Choroid plexus epithelial cell (primary cell): ENCODE measurements at regions not wholly inside any gene's neighbourhood (a gene's known extent, or its start where the extent isn't known, plus 50 kb on each side); places are given as distances from the start of the nearest gene placed in this dataset.

Source experiments
- DNase-seq: peaks from one replicate; pipeline ENCODE4 v3.0.0-alpha.2; 2010; ENCODE audit warnings: low read depth
- H3K4me3 ChIP-seq: 2 replicates; pipeline ENCODE4 v1.5.1; 2011; ENCODE audit warnings: low read depth, mild to moderate bottlenecking, control low read depth, low read length, moderate library complexity
- CTCF ChIP-seq: conservative IDR thresholded peaks from 2 replicates; pipeline ENCODE4 v1.5.1; 2011; ENCODE audit warnings: low read depth, mild to moderate bottlenecking, control low read depth, inconsistent platforms, low read length, moderate library complexity

- no peak for DNase-seq
- no peak for TF ChIP-seq CTCF
- H3K4me3 ChIP-seq, result no peak overlapping the region
These were observed 130.5 kb upstream of the HAND1 start for GRCh38 chr5:154608531-154609011.

- TF ChIP-seq CTCF, result no peak
- no peak overlapping the region for H3K4me3 ChIP-seq
- DNase-seq, result no peak
These were observed 129.7 kb upstream of the HAND1 start for GRCh38 chr5:154607746-154608145.

GRCh38 chr5:154606246-154606645 is 128.2 kb upstream of the HAND1 start:
- no peak for DNase-seq
- no peak for TF ChIP-seq CTCF
- H3K4me3 ChIP-seq, result no peak overlapping the region

- TF ChIP-seq CTCF, result no peak
- DNase-seq, result peak; percentile 23
- no peak overlapping the region for H3K4me3 ChIP-seq
These were observed 126.1 kb upstream of the HAND1 start for GRCh38 chr5:154603953-154604679.

GRCh38 chr5:154603485-154603884 is 125.5 kb upstream of the HAND1 start:
- DNase-seq, result no peak
- no peak for TF ChIP-seq CTCF
- H3K4me3 ChIP-seq, result no peak overlapping the region

GRCh38 chr5:154603011-154603410 is 125.0 kb upstream of the HAND1 start:
- TF ChIP-seq CTCF, result no peak
- no peak overlapping the region for H3K4me3 ChIP-seq
- no peak for DNase-seq

- no peak for TF ChIP-seq CTCF
- DNase-seq, result no peak
- no peak overlapping the region for H3K4me3 ChIP-seq
These were observed 123.0 kb upstream of the HAND1 start for GRCh38 chr5:154601014-154601413.
